UCSD-AML1 (cell line): ENCODE measurements at regions not wholly inside any gene's neighbourhood (a gene's known extent, or its start where the extent isn't known, plus 50 kb on each side); places are given as distances from the start of the nearest gene placed in this dataset.
"Not testable (repeated sequence)": the region's sequence is repeated elsewhere in the genome, so short reads cannot be mapped to it uniquely, and the experiment has no call there.

Experiments used
- DNase-seq: peaks from one replicate; lab custom pipeline; 2025; ENCODE audit not compliant: unreplicated experiment; lab: John Stamatoyannopoulos, UW

DNA sequence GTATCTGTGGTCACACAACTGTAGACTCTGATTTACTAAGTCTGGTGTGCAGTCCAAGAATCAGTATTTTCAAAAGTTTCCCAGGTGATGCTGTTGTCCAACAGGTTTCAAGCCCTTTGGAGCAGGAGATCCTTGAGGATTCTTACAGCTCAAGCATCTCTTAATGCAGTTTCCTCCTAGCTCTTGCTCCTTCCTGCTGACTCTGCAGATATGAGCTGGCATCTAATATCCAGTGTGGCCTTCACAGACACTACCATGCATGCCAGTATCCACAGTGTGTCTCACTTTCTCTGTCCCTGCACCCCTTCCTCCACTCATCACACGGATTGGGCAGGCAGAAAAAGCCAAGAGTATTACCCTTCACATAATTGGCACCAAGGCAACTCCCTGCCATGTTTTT is 182.2 kb upstream of the TNC start:
- no peak for DNase-seq

DNA sequence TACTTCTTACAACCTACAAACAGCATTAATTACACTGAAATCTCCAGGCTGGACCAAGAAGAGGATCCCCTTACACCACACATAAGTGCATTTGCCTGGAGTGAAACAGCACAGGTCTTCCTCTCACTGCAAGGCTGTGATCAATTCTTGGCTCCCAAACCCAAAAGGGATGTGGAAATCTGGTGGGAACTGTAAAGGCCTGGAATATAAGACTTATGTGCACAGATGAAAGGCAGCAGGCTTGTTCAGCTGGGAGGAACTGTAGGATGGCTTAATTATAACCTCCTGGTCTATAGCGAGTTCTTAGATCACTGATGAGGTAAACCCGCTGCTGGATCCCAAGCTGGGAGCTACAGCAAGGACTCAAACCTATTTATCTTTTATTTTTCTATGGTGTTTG is 182.9 kb upstream of the TNC start:
- no peak for DNase-seq

- no peak for DNase-seq
Observed at GRCh38 chr9:115301581-115301980, 183.6 kb upstream of the TNC start.

DNA sequence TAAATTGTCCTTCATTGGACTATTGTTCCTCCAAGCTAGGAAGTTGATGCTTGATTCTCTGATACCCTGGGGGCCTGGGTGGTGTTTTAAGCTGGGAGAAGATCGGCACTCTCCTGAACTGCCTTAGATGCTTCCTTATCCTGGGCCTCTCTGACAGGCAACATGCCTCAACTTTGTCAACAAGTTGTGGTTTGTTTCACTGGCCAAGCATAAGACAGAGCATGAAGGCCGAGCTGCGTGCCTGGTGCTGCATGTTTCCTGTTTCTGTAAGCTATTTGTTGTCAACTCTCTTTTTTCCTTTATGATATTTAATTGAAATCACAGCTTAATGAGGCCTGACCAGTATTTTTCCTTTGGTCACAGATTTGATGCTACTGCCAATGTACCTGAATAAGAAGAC is 187.6 kb upstream of the TNC start:
- DNase-seq, result no peak

DNA sequence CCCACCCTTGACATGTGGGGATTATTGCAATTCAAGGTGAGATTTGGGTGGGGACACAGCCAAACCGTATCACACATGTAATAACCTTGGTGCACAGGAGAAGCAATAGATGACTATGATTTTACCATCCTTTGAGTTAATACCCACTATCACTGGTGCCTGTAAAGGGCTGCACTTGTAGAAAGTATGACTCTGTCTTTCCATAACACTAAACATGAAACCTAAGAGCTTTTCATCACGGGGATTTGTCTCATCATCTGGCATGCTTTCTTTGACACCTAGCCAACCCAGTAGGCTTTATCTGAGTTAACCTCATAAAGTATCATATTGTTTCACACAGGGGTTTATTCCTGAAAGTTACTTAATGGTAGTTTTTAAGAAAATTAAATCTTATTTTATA is 188.9 kb upstream of the TNC start:
- DNase-seq, result no peak

DNA sequence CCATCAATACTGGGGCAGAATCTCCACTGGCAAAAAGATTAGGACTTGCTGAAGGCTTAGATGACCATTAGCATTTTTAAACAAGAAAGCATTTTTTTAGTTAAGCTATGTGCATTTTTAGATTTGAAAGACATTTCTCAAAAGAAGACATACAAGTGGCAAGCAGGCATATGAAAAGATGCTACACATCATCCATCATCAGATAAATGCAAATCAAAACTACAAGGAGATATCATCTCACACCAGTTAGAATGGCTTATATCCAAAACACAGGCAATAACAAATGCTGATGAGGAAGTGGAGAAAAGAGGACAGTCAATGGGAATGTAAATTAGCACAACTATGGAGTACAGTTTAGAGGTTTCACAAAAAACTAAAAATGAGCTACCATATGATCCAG is 195.6 kb upstream of the TNC start:
- no peak for DNase-seq

DNA sequence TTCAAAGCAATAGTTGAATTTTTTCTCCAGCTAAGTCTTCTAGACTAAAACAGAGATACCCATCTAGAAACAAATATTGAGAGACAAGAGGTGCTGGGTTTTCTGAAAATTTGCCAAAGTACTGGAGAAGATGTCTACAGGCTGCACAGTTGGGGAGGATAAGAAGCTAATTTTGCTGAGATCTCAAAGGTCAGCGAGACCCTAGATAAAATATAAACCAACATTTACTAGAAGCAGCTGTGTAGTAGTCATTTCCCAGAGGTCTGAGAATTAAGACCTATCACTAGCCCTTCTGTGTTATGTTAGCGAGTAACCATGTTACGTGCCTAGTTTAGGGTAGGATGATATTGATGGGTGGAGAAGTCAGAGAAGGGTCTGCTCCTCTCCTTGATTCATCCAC is 208.5 kb upstream of the TNC start:
- no peak for DNase-seq

GRCh38 chr9:115327436-115328122 is 209.6 kb upstream of the TNC start:
- no peak for DNase-seq

GRCh38 chr9:115328228-115328627 is 210.3 kb upstream of the TNC start:
- no peak for DNase-seq

DNA sequence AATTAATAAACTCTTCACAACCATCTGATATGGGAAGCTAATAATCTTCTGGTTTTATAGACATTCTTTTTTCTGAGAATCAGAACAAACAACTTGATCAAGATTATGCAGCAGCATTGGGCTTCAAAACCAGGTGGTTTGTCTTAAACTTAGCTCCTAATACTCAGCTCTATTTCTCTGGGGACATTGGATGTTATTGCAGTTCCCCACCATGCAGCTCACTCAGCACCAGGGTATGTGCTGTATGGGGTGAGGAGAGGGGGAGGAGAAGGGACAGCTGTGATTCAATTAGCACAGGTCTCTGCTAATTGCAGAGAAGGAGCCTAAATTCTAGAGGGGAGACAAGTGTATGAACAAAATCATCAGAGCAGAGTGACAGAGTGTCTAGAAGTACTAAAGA is 210.7 kb upstream of the TNC start:
- no peak for DNase-seq

DNA sequence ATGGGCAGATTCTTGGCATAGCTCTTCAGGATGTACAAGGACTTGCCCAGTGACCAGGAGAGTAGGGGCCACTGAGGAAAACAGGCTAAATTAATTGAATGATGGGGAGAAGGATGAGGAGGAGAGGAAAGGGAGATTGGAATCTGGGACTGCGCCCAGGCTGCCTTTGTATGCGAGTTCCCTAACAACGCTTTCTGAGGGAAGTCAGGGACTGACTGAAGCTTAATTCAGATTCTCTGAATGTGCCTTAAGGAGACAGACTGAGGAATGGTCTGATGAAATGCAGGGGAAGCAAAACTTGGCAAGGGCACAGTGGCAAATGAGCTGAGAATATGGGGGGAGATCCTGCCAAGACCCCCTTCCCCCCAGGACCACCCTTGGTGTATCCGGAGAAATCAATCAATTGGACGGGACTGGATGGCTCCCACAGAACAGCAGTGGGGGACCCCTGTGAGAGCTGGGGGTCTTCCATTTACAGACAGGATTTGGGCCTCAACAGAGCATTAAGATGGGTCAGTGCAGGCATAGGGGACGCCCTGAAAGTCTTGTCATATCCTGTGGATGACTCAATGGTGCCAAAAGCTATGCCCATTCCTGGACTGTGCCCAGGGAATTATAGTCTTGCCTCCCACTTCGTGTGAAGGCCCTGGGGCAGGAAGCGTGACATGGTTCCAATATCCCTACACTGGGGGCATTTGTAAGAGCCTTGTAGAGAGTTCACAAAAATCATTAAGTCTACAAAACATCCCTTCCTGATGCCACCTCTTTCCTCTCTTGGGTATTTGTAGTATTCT is 215.5 kb upstream of the TNC start:
- no peak for DNase-seq

GRCh38 chr9:115335439-115335838 is 217.5 kb upstream of the TNC start:
- DNase-seq, result no peak

DNA sequence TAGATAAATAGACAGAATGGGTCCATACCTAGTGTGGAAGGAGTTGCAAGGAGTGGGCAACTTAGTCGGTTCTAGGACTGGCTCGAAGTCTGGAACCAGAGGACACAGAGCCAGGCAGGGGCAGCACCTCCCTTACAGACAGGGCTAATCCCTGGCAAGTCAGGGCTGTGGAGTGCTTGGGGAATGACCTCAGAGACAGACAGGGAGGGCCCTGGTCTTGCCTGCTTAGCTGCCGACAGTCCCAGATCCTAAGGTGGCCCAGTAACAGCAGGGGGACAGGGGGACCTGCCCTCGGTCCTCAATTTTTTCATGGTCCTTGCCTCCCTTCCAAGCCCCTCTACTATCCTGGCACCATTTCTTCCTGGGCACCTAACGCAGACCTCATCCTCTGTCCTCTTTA is 222.4 kb upstream of the TNC start:
- no peak for DNase-seq

GRCh38 chr9:115341426-115341825 is 223.5 kb upstream of the TNC start:
- no peak for DNase-seq

DNA sequence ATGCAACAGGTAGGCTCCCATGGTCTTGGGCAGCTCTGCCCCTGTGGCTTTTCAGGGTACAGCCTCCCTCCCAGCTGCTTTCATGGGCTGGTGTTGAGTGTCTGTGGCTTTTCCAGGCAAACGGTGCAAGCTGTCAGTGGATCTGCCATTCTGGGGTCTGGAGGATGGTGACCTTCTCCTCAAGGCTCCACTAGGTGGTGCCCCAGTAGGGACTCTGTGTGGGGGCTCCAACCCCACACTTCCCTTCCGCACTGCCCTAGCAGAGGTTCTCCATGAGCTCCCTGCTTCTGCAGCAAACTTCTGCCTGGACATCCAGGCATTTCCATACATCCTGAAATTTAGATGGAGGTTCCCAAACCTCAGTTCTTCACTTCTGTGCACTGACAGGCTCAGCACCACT is 229.8 kb upstream of the TNC start:
- not testable (repeated sequence) for DNase-seq

GRCh38 chr9:115348936-115349335 is 231.0 kb upstream of the TNC start:
- not testable (repeated sequence) for DNase-seq

- DNase-seq, result no peak
Observed at GRCh38 chr9:115349542-115349941, 231.6 kb upstream of the TNC start.

DNA sequence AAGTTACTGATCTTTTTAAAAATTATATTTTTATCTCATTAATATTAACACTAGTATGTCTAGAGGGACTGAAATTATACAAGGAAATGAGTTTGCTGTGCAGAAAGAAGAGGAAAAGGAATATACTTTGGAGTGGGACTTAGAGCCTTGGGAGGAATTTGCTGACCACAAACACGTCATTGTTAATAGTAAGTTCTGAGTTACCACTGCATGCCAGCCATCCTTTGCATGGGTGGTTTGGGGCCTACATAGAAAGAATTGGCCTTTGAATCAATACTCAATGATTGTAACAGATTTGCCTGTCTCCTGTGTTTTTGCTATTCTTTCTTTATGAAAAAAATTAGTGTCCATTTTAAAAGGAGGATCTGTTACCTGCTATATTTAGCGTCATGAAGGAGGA is 232.6 kb upstream of the TNC start:
- DNase-seq, result no peak

DNA sequence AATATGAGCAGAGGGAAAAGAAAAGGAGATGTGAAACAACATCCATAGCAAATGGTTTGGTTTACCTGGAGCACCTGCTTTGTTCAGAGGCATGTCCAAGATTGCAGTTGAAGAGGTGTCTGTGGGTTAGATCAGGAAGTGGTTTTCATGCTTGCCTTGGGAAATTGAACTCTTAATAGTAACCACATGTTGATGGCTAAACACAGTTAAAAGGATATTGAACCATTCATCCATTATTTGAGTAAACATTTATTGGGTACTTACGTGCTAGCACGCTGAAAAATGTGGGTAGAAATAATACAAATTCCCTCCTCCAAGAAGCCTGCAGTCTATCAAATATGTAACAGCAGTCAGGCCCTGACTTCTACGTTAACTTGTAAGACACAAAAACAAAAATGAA is 235.7 kb upstream of the TNC start:
- DNase-seq, result no peak

DNA sequence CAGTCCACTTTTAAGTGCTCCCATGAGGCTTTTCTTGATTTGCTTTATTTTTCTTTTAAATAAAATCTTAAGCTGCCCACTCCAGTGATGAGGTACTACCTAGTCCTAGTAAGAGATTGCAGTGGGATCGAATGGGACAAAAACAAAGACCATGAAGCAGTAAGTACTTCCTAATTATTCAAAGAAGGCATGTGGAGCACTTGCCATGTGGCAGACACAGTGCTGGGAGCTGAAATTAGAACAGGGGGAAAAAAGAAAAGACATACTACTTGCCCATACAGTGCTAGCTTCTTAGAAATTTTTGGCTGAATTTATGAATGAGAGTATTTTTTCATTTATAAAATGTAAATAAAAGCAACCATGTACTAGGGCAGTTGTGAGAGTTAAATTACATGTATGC is 239.9 kb upstream of the TNC start:
- no peak for DNase-seq

DNA sequence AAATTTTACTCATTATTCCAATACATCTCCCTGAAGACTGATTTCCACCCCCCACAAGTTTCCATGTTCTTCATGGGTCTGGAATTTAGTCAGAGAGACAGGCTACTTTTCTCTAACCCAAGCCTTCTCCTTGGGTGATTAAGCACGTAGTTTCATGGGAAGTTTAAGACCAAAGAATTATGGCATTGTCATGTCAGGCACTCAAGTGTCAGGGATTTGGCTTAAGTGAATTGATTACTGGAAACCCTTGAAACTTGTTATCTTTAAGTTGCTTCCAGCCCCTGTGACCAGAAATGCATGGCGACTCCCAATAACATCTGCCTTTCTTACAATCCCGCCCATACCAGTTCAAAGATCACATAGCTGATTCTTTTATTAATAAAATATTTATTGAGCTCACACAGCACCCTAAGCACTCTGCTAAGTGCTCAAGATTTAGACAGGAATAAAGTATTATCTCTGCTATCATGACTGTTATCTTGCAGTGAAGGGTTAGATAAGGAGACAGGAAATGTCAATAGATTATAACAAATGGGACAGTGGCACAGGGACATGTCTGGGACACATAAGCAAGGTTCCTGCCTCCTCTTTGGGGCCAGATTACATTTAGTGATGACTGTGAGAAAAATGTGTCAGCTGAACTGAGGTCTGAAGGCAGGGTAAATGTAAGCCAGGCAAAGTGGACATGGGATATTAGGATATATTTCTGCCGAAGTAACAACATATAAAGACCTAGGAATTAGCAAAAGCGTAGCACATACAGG is 241.2 kb upstream of the TNC start:
- DNase-seq, result no peak

DNA sequence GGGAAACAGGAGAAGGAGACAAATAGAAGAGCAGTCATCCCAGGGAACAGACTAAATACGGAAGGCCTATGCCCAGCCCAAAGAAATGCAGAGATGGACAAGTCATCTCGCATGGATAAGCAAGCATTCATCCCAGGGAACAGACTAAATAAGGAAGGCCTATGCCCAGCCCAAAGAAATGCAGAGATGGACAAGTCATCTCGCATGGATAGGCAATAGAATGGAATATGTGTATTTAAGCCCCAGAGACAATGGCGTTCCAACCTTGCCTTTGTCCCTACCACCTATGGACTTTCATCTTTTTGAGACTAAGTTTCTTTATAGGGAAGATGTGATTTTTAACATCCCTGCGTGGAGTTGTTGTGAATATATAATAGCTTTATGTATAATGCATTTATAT is 242.2 kb upstream of the TNC start:
- no peak for DNase-seq
